GM12873 (cell line): ENCODE measurements at regions not wholly inside any gene's neighbourhood (a gene's known extent, or its start where the extent isn't known, plus 50 kb on each side); places are given as distances from the start of the nearest gene placed in this dataset.

ENCODE experiments used
- CTCF ChIP-seq: IDR thresholded peaks from 2 replicates; pipeline ENCODE4 v1.5.1; 2012; ENCODE audit warnings: low read depth, mild to moderate bottlenecking, moderate library complexity, low read length, control low read depth; ENCODE audit not compliant: insufficient read depth; ENCODE audit errors: missing control alignments

- TF ChIP-seq CTCF = no peak
Measured at GRCh38 chr2:41182961-41183360, 731.1 kb upstream of the SLC8A1 start.

GRCh38 chr2:41187376-41188122, 735.7 kb upstream of the SLC8A1 start:
- no peak for TF ChIP-seq CTCF

- TF ChIP-seq CTCF = no peak
Measured at GRCh38 chr2:41194230-41194629, 742.3 kb upstream of the SLC8A1 start.

- TF ChIP-seq CTCF = no peak
Measured at GRCh38 chr2:41197781-41198180, 745.9 kb upstream of the SLC8A1 start.

GRCh38 chr2:41199334-41199733, 747.4 kb upstream of the SLC8A1 start:
- no peak for TF ChIP-seq CTCF

GRCh38 chr2:41204315-41204714, 752.4 kb upstream of the SLC8A1 start:
- TF ChIP-seq CTCF = no peak

- TF ChIP-seq CTCF = no peak
Measured at GRCh38 chr2:41206004-41206403, 754.1 kb upstream of the SLC8A1 start.

- no peak for TF ChIP-seq CTCF
Measured at GRCh38 chr2:41207578-41207977, 755.7 kb upstream of the SLC8A1 start.
